WTC11 (cell line): ENCODE measurements at regions not wholly inside any gene's neighbourhood (a gene's known extent, or its start where the extent isn't known, plus 50 kb on each side); places are given as distances from the start of the nearest gene placed in this dataset.

ENCODE experiments used
- ATAC-seq: fragments of 200-7000 bp; cut with Tn5 transposase; 2 replicates; pipeline ENCODE4 v1.10.0; 2021; ENCODE audit warnings: mild to moderate bottlenecking, moderate library complexity
- CTCF ChIA-PET: fragments of 300-600 bp; sonication (Branson Sonifier 250); formaldehyde crosslinking; loops from one replicate; lab custom pipeline; 2021; ENCODE audit warnings: antibody characterized with exemption; lab: Charles Lee
- POLR2A ChIA-PET: fragments of 350-600 bp; sonication (Branson Sonifier 250); formaldehyde crosslinking; loops from one replicate; lab custom pipeline; 2021; ENCODE audit warnings: antibody characterized with exemption; lab: Charles Lee
- DNase-seq: peaks from one replicate; pipeline ENCODE4 v3.0.0; 2021; ENCODE audit warnings: low spot score
- H3K27ac Mint-ChIP-seq: 2 replicates; pipeline ENCODE4 v1.8.0; 2021; ENCODE audit warnings: mixed read lengths
- H3K27me3 Mint-ChIP-seq: 2 replicates; pipeline ENCODE4 v1.8.0; 2021; ENCODE audit warnings: low read depth, mild to moderate bottlenecking, moderate library complexity, mixed read lengths
- H3K36me3 Mint-ChIP-seq: 2 replicates; pipeline ENCODE4 v1.8.0; 2021; ENCODE audit warnings: mixed read lengths
- H3K4me1 Mint-ChIP-seq: 2 replicates; pipeline ENCODE4 v1.8.0; 2022; ENCODE audit warnings: mixed read lengths
- H3K4me3 Mint-ChIP-seq: 2 replicates; pipeline ENCODE4 v1.8.0; 2021; ENCODE audit warnings: mild to moderate bottlenecking, moderate library complexity, mixed read lengths
- H3K9me3 Mint-ChIP-seq: 2 replicates; pipeline ENCODE4 v1.8.0; 2021; ENCODE audit warnings: mixed read lengths
- AR ChIP-seq: fragments of 250-450 bp; sonication (Bioruptor Pico); IDR thresholded peaks from 2 replicates; pipeline ENCODE4 v1.9.0; 2021; ENCODE audit warnings: mild to moderate bottlenecking
- E2F5 ChIP-seq: sonication (generic); formaldehyde crosslinking; IDR thresholded peaks from 2 replicates; pipeline ENCODE4 v1.8.1; 2022; ENCODE audit warnings: mild to moderate bottlenecking, moderate library complexity, missing genetic modification reagents
- FOXP4 ChIP-seq: sonication (generic); formaldehyde crosslinking; IDR thresholded peaks from 2 replicates; pipeline ENCODE4 v1.8.0; 2022; ENCODE audit warnings: mild to moderate bottlenecking, missing genetic modification reagents
- GRHL2 ChIP-seq: fragments of 250-450 bp; sonication (Bioruptor Pico); IDR thresholded peaks from 2 replicates; pipeline ENCODE4 v1.8.0; 2022; ENCODE audit warnings: mild to moderate bottlenecking, moderate library complexity; ENCODE audit not compliant: insufficient replicate concordance, severe bottlenecking
- GTF2I ChIP-seq: fragments of 250-450 bp; sonication (Bioruptor Pico); conservative IDR thresholded peaks from 2 replicates; pipeline ENCODE4 v1.4.0; 2021; ENCODE audit warnings: mild to moderate bottlenecking
- STAT6 ChIP-seq: sonication (generic); formaldehyde crosslinking; conservative IDR thresholded peaks from 2 replicates; pipeline ENCODE4 v1.8.1; 2023; ENCODE audit warnings: mild to moderate bottlenecking, low read depth, missing genetic modification reagents, moderate library complexity
- ZNF219 ChIP-seq: sonication (generic); formaldehyde crosslinking; IDR thresholded peaks from 2 replicates; pipeline ENCODE4 v1.8.0; 2023; ENCODE audit warnings: missing genetic modification reagents, mild to moderate bottlenecking, borderline replicate concordance
- ZNF317 ChIP-seq: sonication (generic); formaldehyde crosslinking; IDR thresholded peaks from 2 replicates; pipeline ENCODE4 v1.8.1; 2023; ENCODE audit warnings: low read depth, mild to moderate bottlenecking, moderate library complexity, missing genetic modification reagents, borderline replicate concordance
- TF ChIP-seq, protein P1 (sequence below): fragments of 250-450 bp; sonication (Bioruptor Pico); IDR thresholded peaks from 2 replicates; pipeline ENCODE4 v1.9.0; 2021; ENCODE audit warnings: mild to moderate bottlenecking
- TF ChIP-seq, protein P2 (sequence below): sonication (generic); formaldehyde crosslinking; IDR thresholded peaks from 2 replicates; pipeline ENCODE4 v1.8.0; 2022; ENCODE audit warnings: missing genetic modification reagents

GRCh38 chr22:19638282-19639015 is 75.9 kb upstream of the SEPTIN5 start:
- Mint-ChIP-seq H3K27ac (no peak overlapping the region), H3K4me3 (no peak overlapping the region), H3K9me3 (no peaks in the 10 kb centered on the region), H3K4me1 (peaks cover 6% of the 10 kb centered on the region)
- no peak for TF ChIP-seq E2F5
- no peak for TF ChIP-seq GRHL2 (CRISPR knock-in tag)
- no peak for TF ChIP-seq GTF2I
- TF ChIP-seq, protein P1, sequence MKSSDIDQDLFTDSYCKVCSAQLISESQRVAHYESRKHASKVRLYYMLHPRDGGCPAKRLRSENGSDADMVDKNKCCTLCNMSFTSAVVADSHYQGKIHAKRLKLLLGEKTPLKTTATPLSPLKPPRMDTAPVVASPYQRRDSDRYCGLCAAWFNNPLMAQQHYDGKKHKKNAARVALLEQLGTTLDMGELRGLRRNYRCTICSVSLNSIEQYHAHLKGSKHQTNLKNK, result no peak
- no peak for TF ChIP-seq STAT6 (CRISPR knock-in tag)
- no peak for TF ChIP-seq AR
- no peak for TF ChIP-seq ZNF219 (CRISPR knock-in tag)
- TF ChIP-seq, protein P2, sequence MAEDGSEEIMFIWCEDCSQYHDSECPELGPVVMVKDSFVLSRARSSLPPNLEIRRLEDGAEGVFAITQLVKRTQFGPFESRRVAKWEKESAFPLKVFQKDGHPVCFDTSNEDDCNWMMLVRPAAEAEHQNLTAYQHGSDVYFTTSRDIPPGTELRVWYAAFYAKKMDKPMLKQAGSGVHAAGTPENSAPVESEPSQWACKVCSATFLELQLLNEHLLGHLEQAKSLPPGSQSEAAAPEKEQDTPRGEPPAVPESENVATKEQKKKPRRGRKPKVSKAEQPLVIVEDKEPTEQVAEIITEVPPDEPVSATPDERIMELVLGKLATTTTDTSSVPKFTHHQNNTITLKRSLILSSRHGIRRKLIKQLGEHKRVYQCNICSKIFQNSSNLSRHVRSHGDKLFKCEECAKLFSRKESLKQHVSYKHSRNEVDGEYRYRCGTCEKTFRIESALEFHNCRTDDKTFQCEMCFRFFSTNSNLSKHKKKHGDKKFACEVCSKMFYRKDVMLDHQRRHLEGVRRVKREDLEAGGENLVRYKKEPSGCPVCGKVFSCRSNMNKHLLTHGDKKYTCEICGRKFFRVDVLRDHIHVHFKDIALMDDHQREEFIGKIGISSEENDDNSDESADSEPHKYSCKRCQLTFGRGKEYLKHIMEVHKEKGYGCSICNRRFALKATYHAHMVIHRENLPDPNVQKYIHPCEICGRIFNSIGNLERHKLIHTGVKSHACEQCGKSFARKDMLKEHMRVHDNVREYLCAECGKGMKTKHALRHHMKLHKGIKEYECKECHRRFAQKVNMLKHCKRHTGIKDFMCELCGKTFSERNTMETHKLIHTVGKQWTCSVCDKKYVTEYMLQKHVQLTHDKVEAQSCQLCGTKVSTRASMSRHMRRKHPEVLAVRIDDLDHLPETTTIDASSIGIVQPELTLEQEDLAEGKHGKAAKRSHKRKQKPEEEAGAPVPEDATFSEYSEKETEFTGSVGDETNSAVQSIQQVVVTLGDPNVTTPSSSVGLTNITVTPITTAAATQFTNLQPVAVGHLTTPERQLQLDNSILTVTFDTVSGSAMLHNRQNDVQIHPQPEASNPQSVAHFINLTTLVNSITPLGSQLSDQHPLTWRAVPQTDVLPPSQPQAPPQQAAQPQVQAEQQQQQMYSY (CRISPR knock-in tag), result no peak
- no peak for TF ChIP-seq ZNF317 (CRISPR knock-in tag)
- TF ChIP-seq FOXP4 (CRISPR knock-in tag), result no peak
- TF ChIP-seq, all 79 proteins: peak for 0
- CTCF ChIA-PET, result interaction anchor here (0.8 kb wide), 1 partner anchor 86 kb away, joined by 3 read pairs; no protein-coding TSS in a partner anchor
- no peaks in the 10 kb centered on the region for H3K36me3 Mint-ChIP-seq
- H3K27me3 Mint-ChIP-seq, result peaks cover 10% of the 10 kb centered on the region
- DNase-seq (no peak), ATAC-seq (no peak)
- POLR2A ChIA-PET, result no interaction called here
